MM.1S (cell line): ENCODE measurements at regions not wholly inside any gene's neighbourhood (a gene's known extent, or its start where the extent isn't known, plus 50 kb on each side); places are given as distances from the start of the nearest gene placed in this dataset.

Source experiments
- EZH2 ChIP-seq: fragments of 300-600 bp; sonication (generic); optimal IDR thresholded peaks from 2 replicates; pipeline ENCODE3; 2017; ENCODE audit warnings: low read depth, mild to moderate bottlenecking, antibody characterized with exemption, low read length, mixed read lengths
- TF ChIP-seq, protein P1 (sequence below): fragments of 300-600 bp; sonication (generic); IDR thresholded peaks from 2 replicates; pipeline ENCODE4 v1.5.1; 2016; ENCODE audit warnings: antibody characterized with exemption, low read length, mixed read lengths

DNA sequence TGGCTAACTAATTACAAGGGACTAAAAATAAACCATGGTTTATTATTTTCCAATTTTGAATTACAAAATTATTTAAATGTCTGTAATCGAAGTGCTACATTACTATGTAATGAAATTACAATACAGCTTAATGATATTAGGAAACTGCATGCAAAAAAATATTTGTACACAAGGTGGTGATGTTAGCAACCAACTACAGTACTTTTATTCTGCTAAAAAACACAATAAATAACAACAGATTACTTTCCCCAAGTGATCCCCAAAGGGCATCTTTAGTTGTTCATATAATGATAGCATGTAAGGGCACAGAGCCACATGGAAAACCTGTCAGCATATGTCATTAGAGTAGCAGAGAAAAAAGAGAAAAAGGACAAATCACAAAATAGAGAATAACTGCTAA is 147.5 kb upstream of the SOX2 start:
- TF ChIP-seq, protein P1, sequence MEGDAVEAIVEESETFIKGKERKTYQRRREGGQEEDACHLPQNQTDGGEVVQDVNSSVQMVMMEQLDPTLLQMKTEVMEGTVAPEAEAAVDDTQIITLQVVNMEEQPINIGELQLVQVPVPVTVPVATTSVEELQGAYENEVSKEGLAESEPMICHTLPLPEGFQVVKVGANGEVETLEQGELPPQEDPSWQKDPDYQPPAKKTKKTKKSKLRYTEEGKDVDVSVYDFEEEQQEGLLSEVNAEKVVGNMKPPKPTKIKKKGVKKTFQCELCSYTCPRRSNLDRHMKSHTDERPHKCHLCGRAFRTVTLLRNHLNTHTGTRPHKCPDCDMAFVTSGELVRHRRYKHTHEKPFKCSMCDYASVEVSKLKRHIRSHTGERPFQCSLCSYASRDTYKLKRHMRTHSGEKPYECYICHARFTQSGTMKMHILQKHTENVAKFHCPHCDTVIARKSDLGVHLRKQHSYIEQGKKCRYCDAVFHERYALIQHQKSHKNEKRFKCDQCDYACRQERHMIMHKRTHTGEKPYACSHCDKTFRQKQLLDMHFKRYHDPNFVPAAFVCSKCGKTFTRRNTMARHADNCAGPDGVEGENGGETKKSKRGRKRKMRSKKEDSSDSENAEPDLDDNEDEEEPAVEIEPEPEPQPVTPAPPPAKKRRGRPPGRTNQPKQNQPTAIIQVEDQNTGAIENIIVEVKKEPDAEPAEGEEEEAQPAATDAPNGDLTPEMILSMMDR: no peak
- TF ChIP-seq EZH2: no peak
